Renal pelvis (tissue), 1 donor: ENCODE measurements at regions not wholly inside any gene's neighbourhood (a gene's known extent, or its start where the extent isn't known, plus 50 kb on each side); places are given as distances from the start of the nearest gene placed in this dataset.
A peak's percentile ranks its signal among the peaks of the same experiment; 100 is the strongest.

Experiments used
- DNase-seq: peaks from one replicate; pipeline ENCODE4 v3.0.0-alpha.2; 2013

- no peak for DNase-seq
These were observed 177.8 kb upstream of the NTM start for GRCh38 chr11:131192628-131193027.

GRCh38 chr11:131193031-131193501, 177.3 kb upstream of the NTM start:
- DNase-seq, result no peak

- no peak for DNase-seq
These were observed 175.7 kb upstream of the NTM start for GRCh38 chr11:131194726-131195125.

- DNase-seq, result no peak
These were observed 174.5 kb upstream of the NTM start for GRCh38 chr11:131195661-131196517.

- no peak for DNase-seq
These were observed 172.0 kb upstream of the NTM start for GRCh38 chr11:131198161-131199014.

- DNase-seq, result no peak
These were observed 171.5 kb upstream of the NTM start for GRCh38 chr11:131199015-131199280.

- no peak for DNase-seq
These were observed 168.7 kb upstream of the NTM start for GRCh38 chr11:131201674-131202073.

- DNase-seq, result no peak
These were observed 167.4 kb upstream of the NTM start for GRCh38 chr11:131203040-131203439.

GRCh38 chr11:131204282-131204681, 166.1 kb upstream of the NTM start:
- DNase-seq, result no peak

- DNase-seq, result peak; percentile 23
These were observed 165.5 kb upstream of the NTM start for GRCh38 chr11:131204765-131205380.

GRCh38 chr11:131206671-131207070, 163.7 kb upstream of the NTM start:
- no peak for DNase-seq

GRCh38 chr11:131207901-131208300, 162.5 kb upstream of the NTM start:
- DNase-seq, result no peak

- no peak for DNase-seq
These were observed 152.8 kb upstream of the NTM start for GRCh38 chr11:131217313-131218310.

- DNase-seq, result no peak
These were observed 151.9 kb upstream of the NTM start for GRCh38 chr11:131218542-131218941.

GRCh38 chr11:131219646-131220045, 150.8 kb upstream of the NTM start:
- DNase-seq, result no peak

- no peak for DNase-seq
These were observed 147.0 kb upstream of the NTM start for GRCh38 chr11:131223198-131223991.

GRCh38 chr11:131228378-131228777, 142.0 kb upstream of the NTM start:
- DNase-seq, result no peak

- DNase-seq, result no peak
These were observed 141.2 kb upstream of the NTM start for GRCh38 chr11:131229221-131229620.

GRCh38 chr11:131231317-131231940, 139.0 kb upstream of the NTM start:
- DNase-seq, result no peak

GRCh38 chr11:131232261-131232660, 138.2 kb upstream of the NTM start:
- DNase-seq, result no peak
